ENCODE measurements at regions not wholly inside any gene's neighbourhood (a gene's known extent, or its start where the extent isn't known, plus 50 kb on each side); places are given as distances from the start of the nearest gene placed in this dataset.

DNA sequence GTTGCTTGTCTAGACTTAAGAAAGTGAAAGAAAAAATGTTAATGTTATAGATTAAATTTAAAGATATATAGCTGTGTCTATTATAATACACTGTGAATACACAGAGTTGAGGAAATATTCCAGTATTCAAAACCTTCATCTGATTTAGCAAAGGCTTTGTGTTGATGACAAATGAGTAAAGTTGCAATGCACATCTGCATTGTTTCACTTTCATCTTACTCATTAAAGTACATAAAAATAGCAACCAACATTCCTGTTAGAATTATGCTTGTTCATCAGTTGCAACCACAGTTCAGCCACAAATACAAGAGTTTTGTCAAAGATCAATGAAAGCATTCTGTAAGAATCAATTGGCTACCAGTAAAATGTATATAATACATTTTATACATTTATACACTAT is 346.4 kb upstream of the SLC7A11 start:
- TF ChIP-seq CTCF (IDR thresholded peaks at IDR 0.05), result no peak
- TF ChIP-seq POLR2A (IDR thresholded peaks at IDR 0.05; ENCODE audit: low read depth), result no peak

Measured in esophagus muscularis mucosa (tissue), 3 donors.